Esophagus muscularis mucosa (tissue), 4 donors: ENCODE measurements at regions not wholly inside any gene's neighbourhood (a gene's known extent, or its start where the extent isn't known, plus 50 kb on each side); places are given as distances from the start of the nearest gene placed in this dataset.

Experiments
- DNase-seq: peaks from one replicate; pipeline ENCODE4 v3.0.0-alpha.2; 2017; ENCODE audit errors: extremely low spot score
- H3K27ac ChIP-seq, 4 donors: fragments of 200-600 bp; sonication (generic); replicated peaks in 1 of 4; 1 replicate in 3 of 4; 2 replicates in 1 of 4; pipeline ENCODE4 v1.5.1; 2016 to 2019; ENCODE audit warnings: mild to moderate bottlenecking in 1 of 4
- H3K27me3 ChIP-seq, 4 donors: fragments of 200-600 bp; sonication (generic); one replicate each; pipeline versions ENCODE4 v1.5.1 to v1.6.0; 2016 to 2019
- H3K36me3 ChIP-seq, 4 donors: fragments of 200-600 bp; sonication (generic); one replicate each; pipeline ENCODE4 v1.5.1; 2016 to 2019
- H3K4me1 ChIP-seq, 4 donors: fragments of 200-600 bp; sonication (generic); one replicate each; pipeline ENCODE4 v1.5.1; 2016 to 2019
- H3K4me3 ChIP-seq, 4 donors: fragments of 200-600 bp; sonication (generic); 1 replicate in 2 of 4; 2 replicates in 2 of 4; pipeline ENCODE4 v1.5.1; 2016 to 2019; ENCODE audit warnings: mild to moderate bottlenecking in 4 of 4, moderate library complexity in 1 of 4
- H3K9me3 ChIP-seq, 4 donors: fragments of 200-600 bp; sonication (generic); 1 replicate in 3 of 4; 2 replicates in 1 of 4; pipeline ENCODE4 v1.5.1; 2016 to 2019
- CTCF ChIP-seq, 3 experiments: fragments of 200-600 bp in 2 of 3; fragments of 450-650 bp in 1 of 3; sonication (generic) in 2 of 3; IDR thresholded peaks; one replicate each; pipeline ENCODE4 v1.5.1; 2017 to 2019; ENCODE audit warnings: antibody characterized with exemption in 3 of 3, mild to moderate bottlenecking in 2 of 3, moderate library complexity in 1 of 3
- EP300 ChIP-seq: sonication (generic); formaldehyde crosslinking; IDR thresholded peaks from one replicate; pipeline ENCODE4 v1.6.1; 2017; ENCODE audit warnings: antibody characterized with exemption
- POLR2A ChIP-seq: fragments of 450-650 bp; IDR thresholded peaks from one replicate; pipeline ENCODE4 v1.6.1; 2017; ENCODE audit warnings: antibody characterized with exemption, moderate library complexity, mild to moderate bottlenecking, low read depth
- POLR2AphosphoS5 ChIP-seq, 2 donors: sonication (generic); formaldehyde crosslinking; IDR thresholded peaks; one replicate each; pipeline ENCODE4 v1.6.1; 2017; ENCODE audit warnings: antibody characterized with exemption in 2 of 2
- WGBS: methylation state at CpG from one replicate; pipeline ENCODE4 v1.1.5; 2018; 5-methylcytosine and 5-hydroxymethylcytosine counted together
- intact Hi-C: fragments of 100-400 bp; cut with DNase I; formaldehyde crosslinking; loops from one replicate; pipeline ENCODE4 v1.15.1; 2023

DNA sequence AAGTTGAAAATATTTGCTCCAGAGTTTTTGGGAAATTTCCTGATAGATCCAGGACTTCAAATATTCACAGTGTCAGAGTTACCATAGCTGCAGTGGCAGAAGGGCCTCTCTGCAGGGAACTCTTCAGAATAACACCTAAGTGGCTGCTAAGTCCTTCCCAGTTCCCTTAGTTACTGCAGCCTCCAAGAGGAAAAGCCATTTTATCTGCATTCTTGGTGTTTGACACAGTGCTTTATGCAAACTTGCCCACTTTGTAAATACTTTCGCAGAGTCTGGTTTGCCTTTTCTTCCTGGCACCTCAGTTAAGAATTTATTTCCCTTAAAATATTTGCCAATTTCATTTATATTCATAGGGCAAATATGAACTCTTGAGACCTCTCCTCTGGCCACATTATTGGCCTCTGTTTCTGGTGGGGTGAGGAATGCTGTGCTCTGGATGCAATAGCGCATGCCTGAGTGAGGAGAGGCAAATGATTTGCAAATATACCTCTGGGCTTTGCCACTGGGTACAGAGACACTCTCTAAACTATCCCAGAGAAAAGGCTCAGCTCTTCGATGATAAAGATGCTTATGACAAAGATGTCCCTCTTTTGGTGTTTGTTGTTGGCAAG is 566.3 kb upstream of the NR3C2 start:
- WGBS, result 80% methylated on average over 3 of the region's 3 CpGs
- Histone ChIP-seq H3K4me3 (no peak overlapping the region), H3K27ac (no peak overlapping the region), H3K27me3 (no peaks in the 10 kb centered on the region), H3K4me1 (no peaks in the 10 kb centered on the region), H3K36me3 (no peaks in the 10 kb centered on the region), H3K9me3 (peaks cover 0 to 9% (median 0%) of the 10 kb centered on the region in 4 donors)
- no peak for DNase-seq
- TF ChIP-seq POLR2AphosphoS5 (IDR thresholded peaks at IDR 0.05) (no peak), CTCF (IDR thresholded peaks at IDR 0.05) (no peak), EP300 (no peak), POLR2A (no peak)
- intact Hi-C loops, result no loop called here

DNA sequence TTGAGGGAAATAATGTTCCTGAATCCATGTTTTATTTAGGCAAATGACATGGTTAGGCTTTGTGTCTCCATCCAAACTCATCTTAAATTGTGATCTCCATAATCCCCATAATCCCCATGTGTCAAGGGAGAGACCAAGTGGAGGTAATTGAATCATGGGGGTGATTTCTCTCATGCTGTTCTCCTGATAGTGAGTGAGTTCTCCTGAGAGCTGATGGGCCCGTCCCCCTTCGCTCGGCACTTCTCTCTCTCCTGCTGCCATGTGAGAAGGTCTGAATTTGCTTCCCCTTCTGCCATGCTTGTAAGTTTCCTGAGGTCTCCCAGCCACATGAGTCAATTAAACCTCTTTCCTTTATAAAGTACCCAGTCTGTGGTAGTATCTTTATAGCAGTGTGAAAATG is 563.0 kb upstream of the NR3C2 start:
- WGBS, result 95% methylated on average over 3 of the region's 3 CpGs
- no peaks in the 10 kb centered on the region for H3K27me3 ChIP-seq
- H3K27ac ChIP-seq, result no peak overlapping the region
- H3K4me3 ChIP-seq, result no peak overlapping the region
- no peak for TF ChIP-seq POLR2AphosphoS5 (IDR thresholded peaks at IDR 0.05)
- no peak for TF ChIP-seq EP300
- TF ChIP-seq CTCF (IDR thresholded peaks at IDR 0.05), result no peak
- TF ChIP-seq POLR2A, result no peak
- no peaks in the 10 kb centered on the region for H3K4me1 ChIP-seq
- H3K9me3 ChIP-seq, result no peaks in the 10 kb centered on the region
- DNase-seq, result no peak
- intact Hi-C loops, result no loop called here
- no peaks in the 10 kb centered on the region for H3K36me3 ChIP-seq

- H3K27ac ChIP-seq, result no peak overlapping the region
- no peaks in the 10 kb centered on the region for H3K27me3 ChIP-seq
- H3K36me3 ChIP-seq, result no peaks in the 10 kb centered on the region
- H3K4me1 ChIP-seq, result no peaks in the 10 kb centered on the region
- DNase-seq, result no peak
- no peaks in the 10 kb centered on the region for H3K9me3 ChIP-seq
- TF ChIP-seq POLR2AphosphoS5 (IDR thresholded peaks at IDR 0.05) (no peak), CTCF (IDR thresholded peaks at IDR 0.05) (no peak), POLR2A (no peak), EP300 (no peak)
- no peak overlapping the region for H3K4me3 ChIP-seq
- intact Hi-C loops, result no loop called here
Observed at GRCh38 chr4:148999924-149000323, 557.7 kb upstream of the NR3C2 start.

- H3K36me3 ChIP-seq, result no peaks in the 10 kb centered on the region
- no peak overlapping the region for H3K27ac ChIP-seq
- intact Hi-C loops, result no loop called here
- no peaks in the 10 kb centered on the region for H3K27me3 ChIP-seq
- no peak for TF ChIP-seq POLR2A
- TF ChIP-seq CTCF (IDR thresholded peaks at IDR 0.05), result no peak
- TF ChIP-seq EP300, result no peak
- no peak for TF ChIP-seq POLR2AphosphoS5 (IDR thresholded peaks at IDR 0.05)
- no peaks in the 10 kb centered on the region for H3K9me3 ChIP-seq
- no peak for DNase-seq
- H3K4me1 ChIP-seq, result no peaks in the 10 kb centered on the region
- H3K4me3 ChIP-seq, result no peak overlapping the region
- 72% methylated on average over 2 of the region's 2 CpGs for WGBS
Observed at GRCh38 chr4:148998719-148999118, 556.5 kb upstream of the NR3C2 start.

- H3K27me3 ChIP-seq, result no peaks in the 10 kb centered on the region
- H3K4me3 ChIP-seq, result no peak overlapping the region
- no peaks in the 10 kb centered on the region for H3K36me3 ChIP-seq
- H3K4me1 ChIP-seq, result no peaks in the 10 kb centered on the region
- DNase-seq, result no peak
- H3K9me3 ChIP-seq, result no peaks in the 10 kb centered on the region
- H3K27ac ChIP-seq, result no peak overlapping the region
- intact Hi-C loops, result no loop called here
- TF ChIP-seq CTCF (IDR thresholded peaks at IDR 0.05) (no peak), POLR2AphosphoS5 (IDR thresholded peaks at IDR 0.05) (no peak), EP300 (no peak), POLR2A (no peak)
- 5% methylated on average over 1 of the region's 1 CpG for WGBS
Observed at GRCh38 chr4:148986951-148987350, 544.7 kb upstream of the NR3C2 start.
